Prostate gland (tissue), 2 donors: ENCODE measurements at regions not wholly inside any gene's neighbourhood (a gene's known extent, or its start where the extent isn't known, plus 50 kb on each side); places are given as distances from the start of the nearest gene placed in this dataset.
"Not testable (repeated sequence)": the region's sequence is repeated elsewhere in the genome, so short reads cannot be mapped to it uniquely, and the experiment has no call there.

Experiments used
- DNase-seq: peaks from one replicate; pipeline ENCODE4 v3.0.0-alpha.2; 2019; ENCODE audit warnings: low spot score
- H3K27ac ChIP-seq, 2 donors: fragments of 200-600 bp; sonication (generic); 2 replicates each; pipeline ENCODE4 v1.5.1; 2017 to 2019
- H3K27me3 ChIP-seq: fragments of 200-600 bp; sonication (generic); replicated peaks from 2 replicates; pipeline ENCODE4 v1.5.1; 2019; ENCODE audit not compliant: insufficient read depth
- H3K36me3 ChIP-seq, 2 donors: fragments of 200-600 bp; sonication (generic); 1 replicate in 1 of 2; 2 replicates in 1 of 2; pipeline versions ENCODE4 v1.5.1 to v1.8.1; 2017 to 2019
- H3K4me1 ChIP-seq: fragments of 200-600 bp; sonication (generic); replicated peaks from 2 replicates; pipeline ENCODE4 v1.5.1; 2019
- H3K4me3 ChIP-seq, 2 donors: fragments of 200-600 bp; sonication (generic); 2 replicates each; pipeline ENCODE4 v1.5.1; 2017 to 2019
- H3K9me3 ChIP-seq: fragments of 200-600 bp; sonication (generic); 2 replicates; pipeline ENCODE4 v1.5.1; 2017
- CTCF ChIP-seq, 4 experiments: fragments of 200-600 bp in 2 of 4; fragments of 450-650 bp in 2 of 4; sonication (generic) in 2 of 4; IDR thresholded peaks; 1 replicate in 3 of 4; 2 replicates in 1 of 4; pipeline ENCODE4 v1.5.1; 2016 to 2019; ENCODE audit warnings: antibody characterized with exemption in 4 of 4, mild to moderate bottlenecking in 2 of 4, moderate library complexity in 2 of 4
- POLR2A ChIP-seq: fragments of 450-650 bp; IDR thresholded peaks from one replicate; pipeline ENCODE4 v1.6.1; 2016; ENCODE audit warnings: antibody characterized with exemption, mild to moderate bottlenecking
- POLR2AphosphoS5 ChIP-seq: sonication (generic); formaldehyde crosslinking; IDR thresholded peaks from one replicate; pipeline ENCODE4 v1.6.1; 2017; ENCODE audit warnings: antibody characterized with exemption
- WGBS: methylation state at CpG from one replicate; pipeline ENCODE4 v1.1.5; 2018; 5-methylcytosine and 5-hydroxymethylcytosine counted together
- intact Hi-C: fragments of 100-400 bp; cut with DNase I; formaldehyde crosslinking; loops from one replicate; pipeline ENCODE4 v1.14.2; 2022

- Histone ChIP-seq H3K27ac (no peak overlapping the region), H3K9me3 (no peaks in the 10 kb centered on the region), H3K36me3 (no peaks in the 10 kb centered on the region), H3K27me3 (no peaks in the 10 kb centered on the region), H3K4me1 (no peaks in the 10 kb centered on the region), H3K4me3 (no peak overlapping the region)
- intact Hi-C loops: no loop called here
- 83% methylated on average over 5 of the region's 5 CpGs for WGBS
- DNase-seq: no peak
- TF ChIP-seq POLR2AphosphoS5 (no peak), CTCF (IDR thresholded peaks at IDR 0.05) (no peak), POLR2A (no peak)
These were observed 255.4 kb upstream of the CDH2 start for GRCh38 chr18:28432339-28432738.

GRCh38 chr18:28425886-28426285, 249.0 kb upstream of the CDH2 start:
- Histone ChIP-seq H3K4me1 (no peaks in the 10 kb centered on the region), H3K9me3 (no peaks in the 10 kb centered on the region), H3K27ac (no peak overlapping the region), H3K36me3 (no peaks in the 10 kb centered on the region), H3K27me3 (no peaks in the 10 kb centered on the region), H3K4me3 (no peak overlapping the region)
- WGBS: 88% methylated on average over 5 of the region's 5 CpGs
- no peak for DNase-seq
- TF ChIP-seq POLR2AphosphoS5: no peak
- no peak for TF ChIP-seq CTCF (IDR thresholded peaks at IDR 0.05)
- no peak for TF ChIP-seq POLR2A
- intact Hi-C loops: no loop called here

DNA sequence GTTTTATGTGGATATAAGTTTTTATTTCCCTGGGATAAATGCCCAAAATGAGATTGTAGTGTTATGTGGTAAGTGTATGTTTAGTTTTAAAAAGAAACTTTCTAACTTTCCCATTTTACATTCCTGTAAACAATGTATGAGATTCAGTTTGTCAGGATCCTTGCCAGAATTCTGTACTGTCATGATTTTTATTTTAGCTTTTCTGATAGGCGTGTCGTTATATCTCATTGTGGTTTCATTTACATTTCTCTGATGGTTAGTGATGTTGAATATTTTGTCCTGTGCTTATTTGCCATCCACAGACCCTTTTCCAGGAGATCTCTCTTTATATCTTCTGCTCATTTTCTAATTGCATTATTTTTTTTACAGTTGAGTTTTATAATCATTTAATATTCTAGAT, 245.6 kb upstream of the CDH2 start:
- no peaks in the 10 kb centered on the region for H3K36me3 ChIP-seq
- intact Hi-C loops: no loop called here
- H3K27me3 ChIP-seq: no peaks in the 10 kb centered on the region
- no peaks in the 10 kb centered on the region for H3K9me3 ChIP-seq
- no peak for TF ChIP-seq POLR2A
- TF ChIP-seq CTCF (IDR thresholded peaks at IDR 0.05): no peak
- TF ChIP-seq POLR2AphosphoS5: no peak
- no peak for DNase-seq
- H3K4me3 ChIP-seq: no peak overlapping the region
- no peaks in the 10 kb centered on the region for H3K4me1 ChIP-seq
- WGBS: 95% methylated on average over 2 of the region's 2 CpGs
- no peak overlapping the region for H3K27ac ChIP-seq

DNA sequence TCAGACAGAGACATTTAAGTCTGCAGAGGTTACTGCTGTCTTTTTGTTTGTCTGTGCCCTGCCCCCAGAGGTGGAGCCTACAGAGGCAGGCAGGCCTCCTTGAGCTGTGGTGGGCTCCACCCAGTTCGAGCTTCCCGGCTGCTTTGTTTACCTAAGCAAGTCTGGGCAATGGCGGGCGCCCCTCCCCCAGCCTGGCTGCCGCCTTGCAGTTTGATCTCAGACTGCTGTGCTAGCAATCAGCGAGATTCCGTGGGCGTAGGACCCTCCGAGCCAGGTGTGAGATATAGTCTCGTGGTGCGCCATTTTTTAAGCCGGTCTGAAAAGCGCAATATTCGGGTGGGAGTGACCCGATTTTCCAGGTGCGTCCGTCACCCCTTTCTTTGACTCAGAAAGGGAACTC, 245.0 kb upstream of the CDH2 start:
- not testable (repeated sequence) for H3K27me3 ChIP-seq, H3K36me3 ChIP-seq
- WGBS: 70% methylated on average over 2 of the region's 17 CpGs

GRCh38 chr18:28412521-28412920, 235.6 kb upstream of the CDH2 start:
- Histone ChIP-seq H3K27me3 (no peaks in the 10 kb centered on the region), H3K4me1 (no peaks in the 10 kb centered on the region), H3K36me3 (no peaks in the 10 kb centered on the region), H3K9me3 (no peaks in the 10 kb centered on the region), H3K27ac (no peak overlapping the region), H3K4me3 (no peak overlapping the region)
- intact Hi-C loops: no loop called here
- no peak for DNase-seq
- WGBS: 61% methylated on average over 3 of the region's 3 CpGs
- no peak for TF ChIP-seq POLR2A
- TF ChIP-seq CTCF (IDR thresholded peaks at IDR 0.05): no peak
- no peak for TF ChIP-seq POLR2AphosphoS5

More for the DNA sequence above, 245.0 kb upstream of the CDH2 start:
- DNase-seq, intact Hi-C loops, H3K27ac ChIP-seq, H3K4me1 ChIP-seq, H3K9me3 ChIP-seq, H3K4me3 ChIP-seq: not testable (repeated sequence)
